GM12801 (cell line): ENCODE measurements at regions not wholly inside any gene's neighbourhood (a gene's known extent, or its start where the extent isn't known, plus 50 kb on each side); places are given as distances from the start of the nearest gene placed in this dataset.

ENCODE experiments used
- CTCF ChIP-seq: IDR thresholded peaks from one replicate; pipeline ENCODE4 v1.5.1; 2011; ENCODE audit warnings: control low read depth; ENCODE audit not compliant: insufficient read length; ENCODE audit errors: extremely low read depth

- no peak for TF ChIP-seq CTCF
Measured at GRCh38 chr9:73024601-73025034, 71.8 kb upstream of the ALDH1A1 start.

- peak; percentile 15 for TF ChIP-seq CTCF
Measured at GRCh38 chr9:73023025-73023541, 70.2 kb upstream of the ALDH1A1 start.

GRCh38 chr9:73022353-73022752 is 69.5 kb upstream of the ALDH1A1 start:
- no peak for TF ChIP-seq CTCF

GRCh38 chr9:73020877-73021276 is 68.0 kb upstream of the ALDH1A1 start:
- TF ChIP-seq CTCF: no peak

- no peak for TF ChIP-seq CTCF
Measured at GRCh38 chr9:73014011-73014410, 61.2 kb upstream of the ALDH1A1 start.

- no peak for TF ChIP-seq CTCF
Measured at GRCh38 chr9:73011956-73012355, 59.1 kb upstream of the ALDH1A1 start.

- no peak for TF ChIP-seq CTCF
Measured at GRCh38 chr9:73011181-73011750, 58.4 kb upstream of the ALDH1A1 start.
